ENCODE measurements at regions not wholly inside any gene's neighbourhood (a gene's known extent, or its start where the extent isn't known, plus 50 kb on each side); places are given as distances from the start of the nearest gene placed in this dataset.

GRCh38 chr10:22780474-22780885 lies 66.1 kb upstream of the PIP4K2A start:
- no peaks in the 10 kb centered on the region for H3K79me1 ChIP-seq (ENCODE audit: insufficient read depth, low read depth, low read length, poor library complexity, severe bottlenecking)
- H3K4me1 Mint-ChIP-seq: no peaks in the 10 kb centered on the region
- H3K79me2 ChIP-seq (ENCODE audit: insufficient read depth, low read length): no peaks in the 10 kb centered on the region
- H3K27ac ChIP-seq (ENCODE audit: insufficient read length, low read depth, low read length): no peak overlapping the region
- H3K9me3 ChIP-seq (ENCODE audit: control insufficient read depth, low read depth, low read length): no peaks in the 10 kb centered on the region
- H3K14ac ChIP-seq (ENCODE audit: insufficient read depth, low read length): no peak overlapping the region
- no peaks in the 10 kb centered on the region for H3K27me3 ChIP-seq (ENCODE audit: insufficient read depth, low read length)
- no peak overlapping the region for H2BK12ac ChIP-seq (ENCODE audit: insufficient read length, low read depth, low read length)
- H3K56ac ChIP-seq (ENCODE audit: insufficient read length, low read depth, low read length): no peak overlapping the region
- no peak overlapping the region for H3K4me3 Mint-ChIP-seq
- WGBS (ENCODE audit: extremely low coverage, insufficient read length, low lambda C conversion rate): no CpG with 5 or more reads among the region's 5 CpGs
- no peak overlapping the region for H4K5ac ChIP-seq (ENCODE audit: insufficient read length, low read depth, low read length)
- DNase-seq: no peak
- peaks cover 0 to 9% (median 6%) of the 10 kb centered on the region in 3 experiments; a peak in 4 of 7 replicates for H3K36me3 Mint-ChIP-seq (ENCODE audit: insufficient read depth in 1 of 3, low read depth in 3 of 3)
- H4K8ac ChIP-seq (replicated peaks; ENCODE audit: insufficient read length, low read depth, low read length): no peak overlapping the region
- no peak overlapping the region for H4K91ac ChIP-seq (ENCODE audit: insufficient read length, low read depth, low read length)
- H3T11ph ChIP-seq (ENCODE audit: low read length): no peak overlapping the region
- H2AFZ ChIP-seq (ENCODE audit: low read length): no peak overlapping the region
- H4K20me1 ChIP-seq (ENCODE audit: control insufficient read depth, insufficient read depth, insufficient read length): no peaks in the 10 kb centered on the region
- no peaks in the 10 kb centered on the region for H3K23me2 ChIP-seq (ENCODE audit: insufficient read length, low read depth, low read length, poor library complexity, severe bottlenecking)
- no peak overlapping the region for H3K4ac ChIP-seq (ENCODE audit: low read depth, low read length)
- H3K23ac ChIP-seq (ENCODE audit: insufficient read length, low read depth, low read length): no peak overlapping the region
- H3K9ac ChIP-seq (ENCODE audit: extremely low read depth, insufficient read length, low read length): no peak overlapping the region
- no peak overlapping the region for H3K4me2 ChIP-seq (ENCODE audit: insufficient read depth, insufficient read length, low read length)
- no peak overlapping the region for H3K27ac Mint-ChIP-seq
- H3K27me3 Mint-ChIP-seq (ENCODE audit: low read depth): no peaks in the 10 kb centered on the region
- no peak overlapping the region for H2BK5ac ChIP-seq (ENCODE audit: insufficient read length, low read length)
- H2BK15ac ChIP-seq (ENCODE audit: low read depth, low read length): no peak overlapping the region
- H3K18ac ChIP-seq (ENCODE audit: insufficient read length, low read depth, low read length): no peak overlapping the region
- H3K9me3 Mint-ChIP-seq: peaks cover 5 to 6% of the 10 kb centered on the region in 2 experiments; a peak in 4 of 5 replicates
- H2BK20ac ChIP-seq (ENCODE audit: low read depth, low read length, poor library complexity, severe bottlenecking): no peak overlapping the region
- no peaks in the 10 kb centered on the region for H3K4me1 ChIP-seq (ENCODE audit: insufficient read depth, low read length)
- no peak overlapping the region for H2AK5ac ChIP-seq (ENCODE audit: insufficient read length, low read length)
- TF ChIP-seq CTCF (conservative IDR thresholded peaks at IDR 0.05): no peak
- no peak overlapping the region for H2BK120ac ChIP-seq (ENCODE audit: low read depth, low read length, poor library complexity, severe bottlenecking)

All from H9 (cell line).